ENCODE measurements at regions not wholly inside any gene's neighbourhood (a gene's known extent, or its start where the extent isn't known, plus 50 kb on each side); places are given as distances from the start of the nearest gene placed in this dataset.

DNA sequence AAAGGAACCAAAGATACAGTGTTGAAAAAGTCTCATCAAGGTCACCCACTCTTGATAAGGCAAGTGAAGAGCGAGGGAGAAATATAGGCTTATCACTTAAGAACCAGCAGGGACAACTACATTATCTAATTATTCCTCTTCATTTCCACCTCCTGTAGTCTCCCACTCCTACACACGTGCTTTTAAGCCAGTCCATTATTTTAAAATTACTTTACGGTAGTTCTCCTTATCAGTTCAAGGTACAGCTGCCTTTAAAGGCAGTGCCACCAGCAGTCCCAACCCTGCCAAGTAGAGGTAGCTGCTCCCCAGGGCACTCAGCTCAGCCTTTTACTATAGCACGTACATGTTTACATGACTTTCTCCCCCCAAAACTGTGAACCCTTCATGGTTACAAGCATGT is 161.5 kb upstream of the BLID start (continued):
- TF ChIP-seq MAZ (CRISPR knock-in tag; conservative IDR thresholded peaks at IDR 0.05 in 1 of 2, IDR thresholded peaks at IDR 0.05 in 1 of 2), result no peak
- TF ChIP-seq, protein P1, sequence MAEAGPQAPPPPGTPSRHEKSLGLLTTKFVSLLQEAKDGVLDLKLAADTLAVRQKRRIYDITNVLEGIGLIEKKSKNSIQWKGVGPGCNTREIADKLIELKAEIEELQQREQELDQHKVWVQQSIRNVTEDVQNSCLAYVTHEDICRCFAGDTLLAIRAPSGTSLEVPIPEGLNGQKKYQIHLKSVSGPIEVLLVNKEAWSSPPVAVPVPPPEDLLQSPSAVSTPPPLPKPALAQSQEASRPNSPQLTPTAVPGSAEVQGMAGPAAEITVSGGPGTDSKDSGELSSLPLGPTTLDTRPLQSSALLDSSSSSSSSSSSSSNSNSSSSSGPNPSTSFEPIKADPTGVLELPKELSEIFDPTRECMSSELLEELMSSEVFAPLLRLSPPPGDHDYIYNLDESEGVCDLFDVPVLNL (CRISPR knock-in tag; IDR thresholded peaks at IDR 0.05; ENCODE audit: low read depth), result no peak
- TF ChIP-seq GATAD2B (IDR thresholded peaks at IDR 0.05; ENCODE audit: borderline replicate concordance), result no peak
- TF ChIP-seq, protein P2, sequence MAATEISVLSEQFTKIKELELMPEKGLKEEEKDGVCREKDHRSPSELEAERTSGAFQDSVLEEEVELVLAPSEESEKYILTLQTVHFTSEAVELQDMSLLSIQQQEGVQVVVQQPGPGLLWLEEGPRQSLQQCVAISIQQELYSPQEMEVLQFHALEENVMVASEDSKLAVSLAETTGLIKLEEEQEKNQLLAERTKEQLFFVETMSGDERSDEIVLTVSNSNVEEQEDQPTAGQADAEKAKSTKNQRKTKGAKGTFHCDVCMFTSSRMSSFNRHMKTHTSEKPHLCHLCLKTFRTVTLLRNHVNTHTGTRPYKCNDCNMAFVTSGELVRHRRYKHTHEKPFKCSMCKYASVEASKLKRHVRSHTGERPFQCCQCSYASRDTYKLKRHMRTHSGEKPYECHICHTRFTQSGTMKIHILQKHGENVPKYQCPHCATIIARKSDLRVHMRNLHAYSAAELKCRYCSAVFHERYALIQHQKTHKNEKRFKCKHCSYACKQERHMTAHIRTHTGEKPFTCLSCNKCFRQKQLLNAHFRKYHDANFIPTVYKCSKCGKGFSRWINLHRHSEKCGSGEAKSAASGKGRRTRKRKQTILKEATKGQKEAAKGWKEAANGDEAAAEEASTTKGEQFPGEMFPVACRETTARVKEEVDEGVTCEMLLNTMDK (IDR thresholded peaks at IDR 0.05; ENCODE audit: borderline replicate concordance, insufficient read depth, low read depth, low read length, poor library complexity, severe bottlenecking), result no peak
- no peak for TF ChIP-seq ARID1B (IDR thresholded peaks at IDR 0.05)
- TF ChIP-seq, protein P3, sequence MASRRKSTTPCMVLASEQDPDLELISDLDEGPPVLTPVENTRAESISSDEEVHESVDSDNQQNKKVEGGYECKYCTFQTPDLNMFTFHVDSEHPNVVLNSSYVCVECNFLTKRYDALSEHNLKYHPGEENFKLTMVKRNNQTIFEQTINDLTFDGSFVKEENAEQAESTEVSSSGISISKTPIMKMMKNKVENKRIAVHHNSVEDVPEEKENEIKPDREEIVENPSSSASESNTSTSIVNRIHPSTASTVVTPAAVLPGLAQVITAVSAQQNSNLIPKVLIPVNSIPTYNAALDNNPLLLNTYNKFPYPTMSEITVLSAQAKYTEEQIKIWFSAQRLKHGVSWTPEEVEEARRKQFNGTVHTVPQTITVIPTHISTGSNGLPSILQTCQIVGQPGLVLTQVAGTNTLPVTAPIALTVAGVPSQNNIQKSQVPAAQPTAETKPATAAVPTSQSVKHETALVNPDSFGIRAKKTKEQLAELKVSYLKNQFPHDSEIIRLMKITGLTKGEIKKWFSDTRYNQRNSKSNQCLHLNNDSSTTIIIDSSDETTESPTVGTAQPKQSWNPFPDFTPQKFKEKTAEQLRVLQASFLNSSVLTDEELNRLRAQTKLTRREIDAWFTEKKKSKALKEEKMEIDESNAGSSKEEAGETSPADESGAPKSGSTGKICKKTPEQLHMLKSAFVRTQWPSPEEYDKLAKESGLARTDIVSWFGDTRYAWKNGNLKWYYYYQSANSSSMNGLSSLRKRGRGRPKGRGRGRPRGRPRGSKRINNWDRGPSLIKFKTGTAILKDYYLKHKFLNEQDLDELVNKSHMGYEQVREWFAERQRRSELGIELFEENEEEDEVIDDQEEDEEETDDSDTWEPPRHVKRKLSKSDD (conservative IDR thresholded peaks at IDR 0.05; ENCODE audit: low read length), result no peak
- no peak for TF ChIP-seq ZNF384 (IDR thresholded peaks at IDR 0.05; ENCODE audit: low read depth, low read length)
- no peak for TF ChIP-seq RUNX1 (IDR thresholded peaks at IDR 0.05; ENCODE audit: low read depth)

Measured in K562 (cell line).